NCI-H82 treated with DMSO at 0.1 percent for 48 hours (cell line): ENCODE measurements at regions not wholly inside any gene's neighbourhood (a gene's known extent, or its start where the extent isn't known, plus 50 kb on each side); places are given as distances from the start of the nearest gene placed in this dataset.

Source experiments
- DNase-seq: peaks from one replicate; lab custom pipeline; 2025; ENCODE audit not compliant: unreplicated experiment; lab: John Stamatoyannopoulos, UW

DNA sequence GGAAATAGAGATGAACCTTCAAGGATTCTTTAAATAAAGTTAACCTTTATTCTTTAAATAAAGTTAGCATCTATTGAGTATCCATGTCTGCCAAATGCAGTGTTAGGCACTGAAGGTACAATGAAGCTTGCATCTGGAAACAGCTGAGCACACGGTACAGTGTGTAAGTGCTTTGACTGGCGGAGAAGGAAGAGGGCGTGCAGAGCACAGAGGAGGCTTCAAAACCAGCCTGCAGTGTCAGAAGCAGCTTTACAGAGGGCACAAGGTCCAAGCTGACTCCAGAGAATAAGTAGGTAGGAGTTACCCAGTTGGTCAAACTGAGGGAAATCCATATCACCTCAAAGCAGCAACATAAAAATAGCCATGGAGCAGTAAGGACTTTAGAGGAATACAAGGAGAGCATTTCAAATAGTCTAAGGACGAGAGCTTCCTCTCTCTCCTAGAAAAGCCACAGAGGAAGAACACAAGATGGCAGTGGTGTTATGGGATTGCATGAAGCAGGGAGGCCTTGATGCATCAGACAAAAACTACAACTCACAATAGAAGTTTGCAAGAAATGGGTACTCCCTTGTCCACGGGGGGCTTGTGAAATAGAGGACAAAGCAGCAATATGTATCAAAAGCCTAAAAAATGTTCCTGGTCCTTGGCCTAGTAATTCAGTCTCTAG, 60.3 kb upstream of the PPP2R3A start:
- no peak for DNase-seq

GRCh38 chr3:135907422-135908165, 57.9 kb upstream of the PPP2R3A start:
- DNase-seq, result no peak

DNA sequence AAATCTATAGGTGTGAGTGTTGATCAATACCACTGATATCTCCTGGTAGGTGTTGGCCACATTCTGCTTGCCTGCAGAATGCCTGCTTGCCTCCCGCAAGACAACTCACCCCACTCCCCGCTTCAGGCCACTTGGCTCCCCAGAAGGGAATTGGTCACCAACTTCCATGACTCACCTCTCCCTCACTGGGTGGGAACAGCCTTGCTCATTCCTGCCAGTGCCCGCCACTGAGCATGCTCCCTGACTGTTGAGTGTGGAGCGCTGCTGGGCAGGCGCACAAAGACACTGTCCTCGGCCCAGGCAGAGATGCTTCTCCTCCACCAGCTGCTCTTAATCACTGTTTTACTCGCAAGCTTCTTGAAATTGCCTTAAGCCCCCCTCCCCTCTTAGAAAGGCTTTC, 57.3 kb upstream of the PPP2R3A start:
- DNase-seq, result no peak

DNA sequence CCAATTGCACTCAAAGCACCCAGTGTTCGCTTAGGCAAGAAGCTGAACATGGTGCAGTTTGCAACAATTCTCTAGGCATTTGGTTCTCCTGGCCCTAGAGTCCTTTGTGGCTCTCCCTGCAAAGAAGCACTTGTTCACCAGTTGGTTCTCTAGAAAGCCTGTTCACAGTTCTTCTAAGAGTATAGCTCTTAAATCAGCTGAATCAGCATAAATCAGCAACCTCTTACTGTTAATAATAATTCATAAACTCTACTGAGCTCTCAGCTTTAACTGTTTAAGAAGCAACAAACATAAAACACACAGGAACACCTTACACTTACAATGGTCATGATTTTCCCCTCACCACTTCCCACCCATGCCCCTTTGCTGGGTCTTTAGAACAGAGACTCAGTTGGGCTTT, 56.8 kb upstream of the PPP2R3A start:
- DNase-seq, result no peak

DNA sequence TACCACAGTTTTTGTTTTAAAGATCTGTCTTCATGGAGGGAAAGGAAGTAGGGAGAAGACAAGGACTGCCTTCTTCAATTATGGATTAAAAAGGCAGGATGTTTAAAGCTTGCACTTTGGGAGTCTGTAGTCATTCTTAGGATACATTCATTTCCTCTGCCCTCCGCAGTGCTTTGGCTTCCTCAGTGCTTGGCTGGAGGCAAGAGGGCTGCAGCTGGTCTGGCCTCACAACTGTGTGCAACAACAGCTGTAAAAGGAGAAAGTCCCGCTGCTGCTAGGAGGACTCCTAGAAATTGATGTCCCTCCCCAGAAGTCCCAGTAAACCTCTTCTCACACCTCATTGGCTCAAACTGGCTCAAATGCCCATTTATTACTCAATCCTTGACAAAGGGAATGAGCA, 54.4 kb upstream of the PPP2R3A start:
- no peak for DNase-seq

DNA sequence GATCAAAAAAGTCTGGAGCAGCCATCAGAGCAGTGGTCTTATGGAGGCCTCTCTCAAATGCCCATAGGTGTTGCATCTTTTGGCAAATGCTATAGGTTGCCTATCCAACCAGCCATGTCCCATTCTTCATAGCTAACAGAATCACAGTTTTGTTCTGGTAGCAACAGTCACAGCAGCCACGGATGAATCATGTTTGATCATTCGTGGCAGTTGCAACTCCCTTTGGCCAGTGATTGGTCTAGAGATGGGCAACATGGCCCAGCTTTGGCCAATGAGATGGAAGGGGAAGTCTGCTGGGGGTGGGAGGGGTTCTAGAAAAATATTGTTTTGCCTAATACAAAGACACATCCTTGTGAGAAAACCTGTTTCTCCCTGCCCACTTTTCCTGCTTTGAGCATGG, 50.3 kb upstream of the PPP2R3A start:
- no peak for DNase-seq
